ENCODE measurements at regions not wholly inside any gene's neighbourhood (a gene's known extent, or its start where the extent isn't known, plus 50 kb on each side); places are given as distances from the start of the nearest gene placed in this dataset.

DNA sequence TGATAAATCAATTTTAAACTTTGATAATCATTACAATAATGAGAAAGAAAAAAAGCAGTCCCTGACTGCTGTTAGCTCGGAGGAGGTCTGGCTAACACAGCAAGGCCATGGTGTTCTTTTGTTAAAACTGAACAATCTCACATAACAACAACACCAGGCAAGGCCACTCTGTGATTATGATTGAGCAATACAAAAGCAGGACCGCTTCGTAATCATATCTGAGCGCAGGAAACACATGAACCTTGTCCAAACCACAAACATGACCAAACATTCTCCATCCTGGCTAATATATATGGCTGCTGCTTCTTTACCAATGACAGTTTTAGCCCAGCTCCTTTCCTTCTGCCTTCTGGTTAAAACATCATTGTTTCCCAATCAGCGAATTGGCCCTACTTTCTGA lies 76.8 kb upstream of the DDX53 start:
- TF ChIP-seq, protein P1, sequence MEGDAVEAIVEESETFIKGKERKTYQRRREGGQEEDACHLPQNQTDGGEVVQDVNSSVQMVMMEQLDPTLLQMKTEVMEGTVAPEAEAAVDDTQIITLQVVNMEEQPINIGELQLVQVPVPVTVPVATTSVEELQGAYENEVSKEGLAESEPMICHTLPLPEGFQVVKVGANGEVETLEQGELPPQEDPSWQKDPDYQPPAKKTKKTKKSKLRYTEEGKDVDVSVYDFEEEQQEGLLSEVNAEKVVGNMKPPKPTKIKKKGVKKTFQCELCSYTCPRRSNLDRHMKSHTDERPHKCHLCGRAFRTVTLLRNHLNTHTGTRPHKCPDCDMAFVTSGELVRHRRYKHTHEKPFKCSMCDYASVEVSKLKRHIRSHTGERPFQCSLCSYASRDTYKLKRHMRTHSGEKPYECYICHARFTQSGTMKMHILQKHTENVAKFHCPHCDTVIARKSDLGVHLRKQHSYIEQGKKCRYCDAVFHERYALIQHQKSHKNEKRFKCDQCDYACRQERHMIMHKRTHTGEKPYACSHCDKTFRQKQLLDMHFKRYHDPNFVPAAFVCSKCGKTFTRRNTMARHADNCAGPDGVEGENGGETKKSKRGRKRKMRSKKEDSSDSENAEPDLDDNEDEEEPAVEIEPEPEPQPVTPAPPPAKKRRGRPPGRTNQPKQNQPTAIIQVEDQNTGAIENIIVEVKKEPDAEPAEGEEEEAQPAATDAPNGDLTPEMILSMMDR (IDR thresholded peaks at IDR 0.05) = no peak
- no peak for TF ChIP-seq POLR2A (IDR thresholded peaks at IDR 0.05)
